ENCODE measurements at regions not wholly inside any gene's neighbourhood (a gene's known extent, or its start where the extent isn't known, plus 50 kb on each side); places are given as distances from the start of the nearest gene placed in this dataset.

GRCh38 chr6:26254724-26255123, 110.3 kb upstream of the BTN3A2 start:
- TF ChIP-seq, protein P1, sequence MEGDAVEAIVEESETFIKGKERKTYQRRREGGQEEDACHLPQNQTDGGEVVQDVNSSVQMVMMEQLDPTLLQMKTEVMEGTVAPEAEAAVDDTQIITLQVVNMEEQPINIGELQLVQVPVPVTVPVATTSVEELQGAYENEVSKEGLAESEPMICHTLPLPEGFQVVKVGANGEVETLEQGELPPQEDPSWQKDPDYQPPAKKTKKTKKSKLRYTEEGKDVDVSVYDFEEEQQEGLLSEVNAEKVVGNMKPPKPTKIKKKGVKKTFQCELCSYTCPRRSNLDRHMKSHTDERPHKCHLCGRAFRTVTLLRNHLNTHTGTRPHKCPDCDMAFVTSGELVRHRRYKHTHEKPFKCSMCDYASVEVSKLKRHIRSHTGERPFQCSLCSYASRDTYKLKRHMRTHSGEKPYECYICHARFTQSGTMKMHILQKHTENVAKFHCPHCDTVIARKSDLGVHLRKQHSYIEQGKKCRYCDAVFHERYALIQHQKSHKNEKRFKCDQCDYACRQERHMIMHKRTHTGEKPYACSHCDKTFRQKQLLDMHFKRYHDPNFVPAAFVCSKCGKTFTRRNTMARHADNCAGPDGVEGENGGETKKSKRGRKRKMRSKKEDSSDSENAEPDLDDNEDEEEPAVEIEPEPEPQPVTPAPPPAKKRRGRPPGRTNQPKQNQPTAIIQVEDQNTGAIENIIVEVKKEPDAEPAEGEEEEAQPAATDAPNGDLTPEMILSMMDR (IDR thresholded peaks at IDR 0.05) = no peak
- no peak for TF ChIP-seq TEAD4 (IDR thresholded peaks at IDR 0.05; ENCODE audit: borderline replicate concordance, insufficient read depth)
- no peak for TF ChIP-seq EZH2phosphoT487 (IDR thresholded peaks at IDR 0.05; ENCODE audit: borderline replicate concordance, low read depth)
- no peak for TF ChIP-seq YY1 (IDR thresholded peaks at IDR 0.05; ENCODE audit: low read depth)
- no peak for TF ChIP-seq USF2 (IDR thresholded peaks at IDR 0.05; ENCODE audit: borderline replicate concordance, low read depth, low read length)
- no peak for TF ChIP-seq FOXM1 (IDR thresholded peaks at IDR 0.05; ENCODE audit: low read depth)
- TF ChIP-seq POLR2AphosphoS5 (IDR thresholded peaks at IDR 0.05; ENCODE audit: low read depth, low read length) = no peak
- no peak for TF ChIP-seq CHD2 (IDR thresholded peaks at IDR 0.05; ENCODE audit: low read length, partially characterized antibody)
- no peak for TF ChIP-seq NFIC (IDR thresholded peaks at IDR 0.05; ENCODE audit: borderline replicate concordance)

All from SK-N-SH (cell line).